ENCODE measurements at regions not wholly inside any gene's neighbourhood (a gene's known extent, or its start where the extent isn't known, plus 50 kb on each side); places are given as distances from the start of the nearest gene placed in this dataset.
"Not testable (repeated sequence)": the region's sequence is repeated elsewhere in the genome, so short reads cannot be mapped to it uniquely, and the experiment has no call there.

GRCh38 chr4:138891631-138892031, 124.0 kb upstream of the NOCT start:
- DNase-seq, result no peak

GRCh38 chr4:138890891-138891570, 124.5 kb upstream of the NOCT start:
- no peak for DNase-seq

GRCh38 chr4:138889216-138889615, 126.4 kb upstream of the NOCT start:
- DNase-seq, result no peak

- DNase-seq, result no peak
Observed at GRCh38 chr4:138887741-138888140, 127.8 kb upstream of the NOCT start.

- DNase-seq, result no peak
Observed at GRCh38 chr4:138887341-138887740, 128.2 kb upstream of the NOCT start.

GRCh38 chr4:138879757-138880156, 135.8 kb upstream of the NOCT start:
- DNase-seq, result no peak

GRCh38 chr4:138875891-138876608, 139.5 kb upstream of the NOCT start:
- no peak for DNase-seq

- DNase-seq, result no peak
Observed at GRCh38 chr4:138871555-138871875, 144.1 kb upstream of the NOCT start.

GRCh38 chr4:138870737-138871554, 144.6 kb upstream of the NOCT start:
- DNase-seq, result peak; percentile 20

- DNase-seq, result no peak
Observed at GRCh38 chr4:138869631-138870030, 145.9 kb upstream of the NOCT start.

GRCh38 chr4:138869165-138869564, 146.4 kb upstream of the NOCT start:
- DNase-seq, result no peak

GRCh38 chr4:138868562-138868961, 147.0 kb upstream of the NOCT start:
- DNase-seq, result no peak

GRCh38 chr4:138867404-138867803, 148.2 kb upstream of the NOCT start:
- no peak for DNase-seq

- DNase-seq, result no peak
Observed at GRCh38 chr4:138866314-138866713, 149.3 kb upstream of the NOCT start.

GRCh38 chr4:138865765-138866164, 149.8 kb upstream of the NOCT start:
- DNase-seq, result no peak

- DNase-seq, result no peak
Observed at GRCh38 chr4:138864961-138865720, 150.4 kb upstream of the NOCT start.

GRCh38 chr4:138863160-138863559, 152.4 kb upstream of the NOCT start:
- DNase-seq, result no peak

GRCh38 chr4:138861135-138861534, 154.4 kb upstream of the NOCT start:
- DNase-seq, result no peak

GRCh38 chr4:138860357-138860756, 155.2 kb upstream of the NOCT start:
- DNase-seq, result not testable (repeated sequence)

- no peak for DNase-seq
Observed at GRCh38 chr4:138859254-138859653, 156.3 kb upstream of the NOCT start.

- no peak for DNase-seq
Observed at GRCh38 chr4:138858419-138858818, 157.2 kb upstream of the NOCT start.

GRCh38 chr4:138857416-138857815, 158.2 kb upstream of the NOCT start:
- DNase-seq, result no peak

- no peak for DNase-seq
Observed at GRCh38 chr4:138852681-138853080, 162.9 kb upstream of the NOCT start.

Measured in effector CD8-positive, alpha-beta T cell (primary cell).